ENCODE measurements at regions not wholly inside any gene's neighbourhood (a gene's known extent, or its start where the extent isn't known, plus 50 kb on each side); places are given as distances from the start of the nearest gene placed in this dataset.
"Not testable (repeated sequence)": the region's sequence is repeated elsewhere in the genome, so short reads cannot be mapped to it uniquely, and the experiment has no call there.

DNA sequence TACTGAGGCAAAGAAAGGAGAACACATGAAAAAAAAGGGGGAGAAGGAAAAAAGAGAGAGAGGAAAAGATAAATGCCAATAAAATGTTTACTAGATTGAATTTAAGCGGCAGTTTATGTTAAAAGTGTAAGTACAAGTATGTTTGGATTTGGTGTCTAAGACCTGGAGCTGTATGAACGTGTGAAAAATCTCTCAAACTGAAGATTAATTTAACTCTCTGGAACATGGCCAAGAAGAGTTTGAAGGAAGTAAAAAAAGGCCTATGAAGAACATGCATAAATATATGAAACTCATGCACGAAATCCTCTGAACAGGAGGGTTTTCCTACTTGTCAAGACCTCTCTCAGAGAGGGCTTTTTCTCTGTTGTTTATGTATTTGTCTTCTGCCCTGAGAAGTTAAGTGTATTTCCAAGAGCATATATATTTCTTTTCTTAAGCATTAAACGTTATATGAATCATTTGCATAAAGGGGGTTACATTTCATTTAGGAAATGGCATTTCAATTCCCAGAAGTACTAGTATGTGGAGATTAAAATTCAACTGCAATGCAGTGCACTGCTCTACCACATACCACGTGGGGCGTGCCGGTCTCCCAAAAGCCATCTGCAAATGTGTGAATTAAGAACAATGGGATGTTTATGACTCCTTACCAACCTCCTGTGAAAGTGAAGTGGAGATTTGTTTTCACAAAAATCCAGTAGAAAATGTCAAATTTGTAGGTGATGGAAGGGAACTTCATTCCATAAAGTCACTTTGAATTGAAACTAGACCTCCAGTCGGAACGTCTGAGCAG, 281.1 kb upstream of the TRIB2 start:
- DNase-seq: no peak

DNA sequence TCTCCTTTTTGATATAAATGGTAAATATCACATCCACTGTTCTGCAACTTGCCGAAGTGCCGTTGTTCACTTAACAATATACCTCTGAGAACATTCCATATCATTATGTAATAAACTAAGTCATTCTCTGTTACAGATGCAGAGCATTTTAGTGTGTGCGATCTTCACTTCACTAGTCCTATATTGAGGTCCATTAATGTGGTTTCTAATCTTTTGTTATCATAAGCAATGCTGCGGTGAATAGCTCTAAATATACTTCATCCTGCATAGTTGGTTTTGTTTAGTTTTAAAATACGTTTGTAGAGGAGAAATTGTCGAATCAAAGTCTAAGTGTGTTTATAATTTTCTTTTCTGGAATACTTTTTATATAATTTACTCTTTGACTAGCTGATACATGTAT, 280.3 kb upstream of the TRIB2 start:
- DNase-seq: no peak

DNA sequence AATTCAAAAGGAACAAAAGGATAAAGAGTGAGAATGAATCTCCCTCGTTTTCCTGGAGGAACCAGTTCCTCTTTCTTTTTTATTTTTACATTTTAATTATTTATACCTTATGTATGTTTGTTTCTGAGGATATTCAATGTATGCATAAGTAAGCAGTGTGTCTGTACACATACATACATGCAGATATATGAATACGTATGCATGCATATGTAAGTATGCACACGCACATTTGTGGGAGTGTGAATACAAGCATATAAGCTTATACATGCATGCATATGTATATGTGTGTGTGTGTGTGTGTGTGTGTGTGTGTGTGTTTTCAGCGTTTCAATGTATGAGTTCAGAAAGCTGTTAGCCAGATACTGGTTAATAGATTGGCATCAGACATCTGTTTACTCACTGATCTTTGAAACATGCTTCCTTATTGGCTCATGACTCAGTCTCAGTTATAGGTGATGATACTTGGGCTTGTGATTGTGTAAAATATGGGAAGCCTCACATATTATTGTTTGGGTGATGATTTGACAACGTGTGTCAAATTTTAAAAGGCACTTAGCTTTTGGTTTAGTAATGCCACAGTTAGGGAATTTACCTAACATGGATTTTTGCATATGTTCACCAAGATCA, 279.7 kb upstream of the TRIB2 start:
- DNase-seq: no peak

DNA sequence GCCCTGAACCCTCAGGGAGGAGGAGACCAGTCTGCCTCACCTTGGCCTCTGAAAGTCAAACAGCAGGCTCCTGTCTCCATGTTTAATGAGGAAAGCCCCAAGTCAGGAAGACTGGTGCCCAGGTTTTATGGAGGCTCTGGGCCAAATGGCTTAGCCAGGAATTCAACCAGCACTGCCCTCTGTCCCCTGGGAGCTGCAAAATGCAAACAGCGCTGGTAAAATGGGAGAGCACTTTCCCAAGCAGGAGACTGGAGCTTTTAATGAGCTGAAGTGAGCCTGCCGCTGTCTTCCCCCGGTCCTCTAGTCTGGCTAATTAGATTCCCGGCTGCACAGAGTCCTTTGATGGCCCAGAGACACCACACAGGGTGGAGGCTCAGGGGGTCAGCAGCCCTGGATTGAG, 276.0 kb upstream of the TRIB2 start:
- no peak for DNase-seq

DNA sequence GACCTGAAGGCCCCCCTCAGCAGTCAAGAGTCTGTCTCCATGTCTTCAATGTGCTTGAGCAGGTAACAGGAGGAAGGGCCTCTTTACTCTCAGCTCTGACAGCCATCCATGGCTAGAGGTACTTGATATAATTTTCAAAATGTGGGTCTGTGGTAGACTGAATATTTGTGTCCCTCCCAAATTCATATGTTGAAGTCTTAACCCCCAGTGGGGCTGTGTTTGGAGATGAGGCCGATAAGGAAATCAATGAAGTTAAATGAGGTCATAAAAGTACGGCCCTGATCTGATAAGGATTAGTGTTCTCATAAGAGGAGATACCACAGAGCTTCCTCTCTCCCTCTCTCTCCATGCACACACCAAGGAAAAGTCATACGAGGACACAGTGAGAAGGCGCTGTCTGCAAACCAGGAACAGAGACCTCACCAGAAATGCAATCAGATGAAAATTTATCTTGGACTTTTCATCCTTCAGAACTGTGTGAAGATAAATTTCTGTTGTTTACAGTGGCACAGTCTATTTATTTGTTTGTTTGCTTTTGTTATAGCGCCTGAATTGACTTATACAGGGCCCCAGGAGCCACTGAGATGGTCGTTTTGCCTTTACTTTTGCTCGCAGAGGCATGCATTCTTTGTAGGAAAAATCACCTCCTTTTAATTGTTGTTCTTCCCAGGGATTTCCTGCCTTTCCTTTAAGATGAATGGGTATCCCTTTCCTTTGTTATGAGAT, 274.8 kb upstream of the TRIB2 start:
- DNase-seq: no peak

DNA sequence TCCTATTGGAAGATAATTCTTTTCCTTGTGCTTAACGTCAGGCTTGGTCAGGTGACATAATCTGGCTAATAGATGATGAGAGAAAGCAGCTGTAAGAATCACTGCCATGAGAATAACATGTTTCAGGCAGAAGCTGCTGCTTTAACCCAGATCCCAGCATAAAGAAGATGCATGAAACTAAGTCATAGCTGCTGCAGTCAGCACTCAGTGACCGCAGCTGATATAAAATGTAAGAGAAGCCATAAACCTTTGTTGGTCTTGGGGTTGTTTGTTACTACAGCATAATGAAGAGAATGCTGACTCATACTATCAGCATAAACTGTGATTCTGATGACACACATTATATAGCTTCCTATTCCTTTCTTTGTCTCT, 274.3 kb upstream of the TRIB2 start:
- no peak for DNase-seq

DNA sequence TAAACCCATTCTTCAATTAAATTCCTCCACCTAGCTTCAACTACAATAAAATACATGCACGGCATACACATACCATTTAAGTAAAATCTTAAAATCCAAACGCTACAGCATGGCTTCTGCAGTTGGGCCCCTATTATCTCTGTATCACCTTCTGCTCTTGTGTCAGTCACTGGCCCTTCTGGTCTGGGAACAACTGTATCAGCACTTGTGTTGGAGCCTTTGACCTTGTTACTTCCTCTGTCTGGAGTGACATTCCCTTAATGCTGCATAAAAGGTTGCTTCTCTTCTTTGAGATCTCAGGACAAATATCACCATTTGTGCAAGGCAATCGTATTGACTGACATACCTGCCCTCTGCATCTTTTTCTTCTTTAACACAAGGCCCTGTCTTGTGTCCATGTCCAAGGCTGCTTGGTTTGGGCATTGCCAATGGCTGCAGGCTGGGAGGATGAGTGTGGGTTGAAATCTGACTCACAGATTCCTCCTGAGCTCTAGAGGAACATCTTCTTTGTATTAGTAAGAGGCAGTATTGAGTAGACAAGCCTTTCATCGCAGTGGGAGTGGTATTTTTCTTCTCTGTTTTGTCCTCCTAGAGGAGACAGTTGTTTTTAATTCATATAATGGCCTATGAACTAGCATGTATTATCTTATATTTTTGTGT, 267.8 kb upstream of the TRIB2 start:
- DNase-seq: no peak

DNA sequence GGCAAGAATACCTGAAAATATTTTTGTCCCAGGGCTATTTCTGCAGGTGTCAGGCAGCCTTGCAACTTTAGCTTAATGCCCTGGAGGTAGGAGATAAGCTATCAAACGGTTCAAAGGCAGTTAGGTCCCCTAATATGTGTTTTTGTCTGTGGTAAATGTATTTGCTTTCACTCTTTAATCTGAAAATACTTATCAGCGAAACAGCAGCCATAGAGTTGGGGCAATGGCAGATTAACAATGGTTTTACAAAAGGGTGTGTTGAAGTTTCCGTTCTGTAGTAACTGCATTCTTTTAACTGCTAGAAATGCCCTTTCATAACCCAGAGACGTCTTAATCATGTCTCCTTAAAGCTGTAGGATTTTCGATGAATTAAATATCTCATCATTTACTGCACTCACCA, 265.0 kb upstream of the TRIB2 start:
- DNase-seq: no peak

DNA sequence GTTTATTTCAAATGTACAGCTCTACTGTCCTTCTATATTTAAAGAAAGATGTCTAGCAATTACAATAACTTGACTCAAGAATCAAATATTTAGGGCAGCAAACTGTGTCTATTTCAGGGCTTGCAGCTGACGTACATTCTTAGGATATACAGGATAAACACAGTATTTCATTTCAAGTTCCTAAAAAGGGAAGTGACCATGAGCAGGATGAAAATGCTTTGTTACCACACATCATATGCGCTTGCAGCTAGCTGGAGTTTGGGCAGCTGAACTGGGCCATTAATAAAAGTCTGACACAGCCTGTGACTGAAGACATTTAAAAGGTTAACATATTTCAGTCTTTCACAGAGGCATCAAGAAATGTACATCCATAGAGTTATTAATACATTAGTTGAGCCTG, 264.6 kb upstream of the TRIB2 start:
- DNase-seq: no peak

DNA sequence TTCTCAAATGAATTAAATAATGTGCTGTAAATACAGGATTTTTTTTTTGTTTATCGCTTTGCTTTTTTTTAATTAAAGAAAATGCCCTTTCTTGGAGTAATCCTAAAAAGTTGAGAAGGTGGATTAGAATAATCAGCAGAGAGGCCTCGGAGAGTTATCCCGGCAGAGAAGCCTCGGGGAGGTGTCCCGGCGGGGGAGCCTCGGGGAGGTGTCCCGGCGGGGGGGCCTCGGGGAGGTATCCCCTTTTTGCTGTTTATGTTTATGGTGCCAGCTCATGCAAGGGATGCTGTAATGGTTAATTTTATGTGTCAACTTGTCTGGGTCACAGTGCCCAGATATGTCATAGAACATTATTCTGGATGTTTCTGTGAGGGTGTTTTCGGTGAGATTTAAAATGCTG, 263.0 kb upstream of the TRIB2 start:
- no peak for DNase-seq

DNA sequence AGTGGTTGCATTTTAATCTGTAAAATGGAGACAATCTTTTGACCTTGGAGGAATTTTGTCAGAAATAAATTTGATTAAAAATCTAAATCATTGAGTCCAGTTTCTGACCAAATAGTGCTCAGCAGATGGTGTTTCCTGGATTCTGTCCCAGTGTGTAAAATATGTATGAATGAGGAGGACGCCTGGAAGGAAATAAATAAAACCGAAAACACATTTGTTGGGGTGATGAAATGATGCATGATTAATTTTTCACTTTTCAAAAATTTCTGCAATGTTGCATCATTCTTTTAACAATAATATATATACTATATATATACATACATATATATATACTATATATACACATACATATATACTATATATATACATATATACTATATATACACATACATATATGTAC, 261.1 kb upstream of the TRIB2 start:
- peak in 1 of 2 experiments; percentile 19 for DNase-seq

DNA sequence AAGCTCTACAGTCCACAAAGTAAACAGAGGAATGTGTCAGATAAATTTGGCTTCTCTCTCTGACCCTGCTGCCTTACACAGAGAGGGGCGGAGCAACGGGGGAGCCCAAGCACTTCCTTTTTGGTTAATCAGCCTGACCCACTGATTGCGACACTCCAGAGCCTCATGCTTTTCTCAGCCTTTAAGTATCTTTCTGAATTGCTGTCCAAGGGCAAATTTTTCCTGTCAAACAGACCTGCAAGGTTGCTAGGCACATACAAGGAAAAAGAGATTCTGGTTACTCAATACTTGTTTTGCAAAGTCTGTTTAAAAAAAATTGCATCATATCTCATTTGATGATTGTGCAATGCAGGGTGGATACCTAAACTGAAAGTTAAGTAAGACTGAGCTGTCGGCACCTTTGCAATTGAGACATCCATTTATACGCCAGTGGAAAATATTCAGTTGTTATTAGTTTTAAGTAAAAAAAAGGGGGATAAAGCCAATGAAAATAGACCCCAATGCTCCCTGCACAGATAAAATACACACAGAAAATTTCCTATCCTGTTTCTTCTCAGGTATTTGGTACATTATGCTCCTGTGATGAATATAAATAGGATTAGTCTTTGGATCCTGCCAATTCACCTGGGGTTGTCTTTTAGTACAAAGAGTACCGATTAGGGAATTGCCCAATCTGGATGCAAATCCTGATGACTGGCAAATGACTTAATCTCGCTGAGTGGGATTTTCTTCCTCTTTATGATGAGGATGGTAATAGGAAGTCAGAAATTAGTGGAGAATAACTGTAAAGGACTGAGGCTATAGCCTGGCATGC, 260.2 kb upstream of the TRIB2 start:
- no peak for DNase-seq

DNA sequence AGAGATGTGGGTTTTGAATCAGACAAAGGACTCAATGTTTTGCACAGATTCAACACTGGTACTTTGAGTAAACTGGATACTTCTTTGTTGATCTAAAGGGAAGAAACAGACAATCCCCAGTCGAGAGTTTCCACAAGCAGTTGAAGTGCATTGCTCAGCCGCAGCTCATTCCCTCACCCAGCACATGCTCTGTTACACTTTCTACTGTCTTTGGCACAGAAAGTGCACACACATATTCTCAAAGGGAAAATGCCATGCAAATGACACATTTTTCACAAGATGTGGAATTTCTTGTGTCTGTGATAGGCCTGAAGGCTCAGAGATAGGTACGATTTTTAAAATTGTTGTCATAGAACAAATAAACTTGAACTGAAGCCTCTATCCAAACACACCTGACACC, 258.9 kb upstream of the TRIB2 start:
- no peak for DNase-seq

DNA sequence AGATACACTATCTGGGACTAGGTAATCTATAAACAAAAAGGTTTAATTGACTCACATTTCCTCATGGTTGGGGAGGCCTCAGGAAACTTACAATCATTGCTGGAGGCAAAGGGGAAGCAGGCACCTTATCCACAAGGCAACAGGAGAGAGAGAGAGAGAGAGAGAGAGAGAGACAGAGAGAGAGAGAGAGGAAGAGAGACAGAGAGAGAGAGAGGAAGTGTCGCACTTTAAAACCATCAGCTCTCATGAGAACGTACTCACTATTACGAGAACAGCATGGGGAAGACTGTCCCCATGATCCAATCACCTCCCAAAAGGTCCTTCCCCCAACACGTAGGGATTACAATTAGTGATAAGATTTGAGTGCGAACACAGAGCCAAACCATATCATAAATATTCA, 253.5 kb upstream of the TRIB2 start:
- no peak for DNase-seq

DNA sequence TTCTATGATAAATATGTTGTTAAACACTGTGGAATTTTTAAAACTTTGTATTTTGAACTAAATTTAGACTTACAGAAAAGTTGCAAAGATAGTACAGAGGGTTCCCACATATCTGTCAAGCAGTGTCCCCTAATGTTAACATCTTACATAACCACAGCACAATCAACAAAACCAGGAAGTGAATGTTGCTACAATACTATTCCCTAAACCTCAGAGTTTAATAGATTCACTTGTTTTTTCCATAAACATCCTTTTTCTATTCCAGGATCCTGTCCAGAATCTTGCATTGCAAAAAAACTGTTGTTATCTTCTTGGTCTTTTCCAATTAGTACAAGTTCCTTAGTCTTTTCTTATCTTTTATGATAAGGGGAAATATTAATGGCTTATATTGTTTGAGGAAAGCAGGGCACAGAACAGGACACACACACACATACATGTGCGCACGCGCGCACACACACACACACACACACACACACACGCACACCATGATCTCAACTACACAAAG, 251.1 kb upstream of the TRIB2 start:
- DNase-seq: no peak

DNA sequence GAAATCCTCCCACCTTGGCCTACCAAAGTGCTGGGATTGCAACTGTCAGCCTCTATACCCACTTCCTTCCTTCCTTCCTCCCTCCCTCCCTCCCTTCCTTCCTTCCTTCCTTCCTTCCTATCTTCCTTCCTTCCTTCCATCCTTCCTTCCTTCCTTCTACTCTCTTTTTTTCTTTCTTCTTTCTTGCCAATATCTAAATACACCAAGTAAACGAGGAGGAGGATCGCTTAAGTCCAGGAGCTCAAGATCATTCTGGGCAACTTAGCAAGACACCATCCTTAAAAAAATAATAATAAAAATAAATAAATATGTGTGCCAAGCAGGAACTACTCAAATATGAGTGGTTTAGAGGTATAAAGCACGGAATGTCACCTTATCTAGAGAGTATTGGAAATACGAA, 249.4 kb upstream of the TRIB2 start:
- no peak for DNase-seq

DNA sequence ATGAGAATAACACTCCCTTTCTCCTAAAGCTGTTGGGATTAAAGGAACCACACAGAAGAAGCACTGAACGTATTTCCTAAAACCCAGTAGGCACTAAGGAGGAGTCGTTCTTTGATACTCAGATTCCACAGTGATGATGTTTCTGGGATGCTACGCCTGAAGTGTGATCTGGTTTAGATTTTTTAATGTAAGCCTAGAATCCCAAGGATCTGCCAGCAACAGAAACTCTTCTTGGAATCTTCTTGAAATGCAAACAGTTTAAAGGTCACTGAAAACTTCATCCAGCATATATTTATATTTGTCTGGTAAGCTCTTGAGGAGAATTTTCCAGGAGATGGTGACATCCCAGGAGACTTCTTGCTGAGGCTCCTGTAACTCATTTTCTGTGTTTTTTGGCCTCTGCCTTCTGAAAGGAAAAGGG, 247.6 kb upstream of the TRIB2 start:
- DNase-seq: no peak

DNA sequence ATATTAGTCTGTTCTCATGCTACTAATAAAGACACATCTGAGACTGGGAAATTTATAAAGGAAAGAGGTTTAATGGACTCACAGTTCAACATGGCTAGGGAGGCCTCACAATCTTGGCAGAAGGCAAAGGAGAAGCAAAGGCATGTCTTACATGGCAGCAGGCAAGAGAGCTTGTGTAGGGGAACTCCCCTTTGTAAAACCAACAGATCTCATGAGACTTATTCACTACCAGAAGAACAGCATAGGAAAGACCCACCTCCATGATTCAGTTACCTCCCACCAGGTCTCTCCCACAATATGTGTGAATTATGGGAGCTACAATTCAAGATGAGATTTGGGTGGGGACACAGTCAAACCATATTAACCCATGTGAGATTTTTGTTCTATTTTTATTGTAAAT, 244.5 kb upstream of the TRIB2 start:
- DNase-seq: not testable (repeated sequence)

DNA sequence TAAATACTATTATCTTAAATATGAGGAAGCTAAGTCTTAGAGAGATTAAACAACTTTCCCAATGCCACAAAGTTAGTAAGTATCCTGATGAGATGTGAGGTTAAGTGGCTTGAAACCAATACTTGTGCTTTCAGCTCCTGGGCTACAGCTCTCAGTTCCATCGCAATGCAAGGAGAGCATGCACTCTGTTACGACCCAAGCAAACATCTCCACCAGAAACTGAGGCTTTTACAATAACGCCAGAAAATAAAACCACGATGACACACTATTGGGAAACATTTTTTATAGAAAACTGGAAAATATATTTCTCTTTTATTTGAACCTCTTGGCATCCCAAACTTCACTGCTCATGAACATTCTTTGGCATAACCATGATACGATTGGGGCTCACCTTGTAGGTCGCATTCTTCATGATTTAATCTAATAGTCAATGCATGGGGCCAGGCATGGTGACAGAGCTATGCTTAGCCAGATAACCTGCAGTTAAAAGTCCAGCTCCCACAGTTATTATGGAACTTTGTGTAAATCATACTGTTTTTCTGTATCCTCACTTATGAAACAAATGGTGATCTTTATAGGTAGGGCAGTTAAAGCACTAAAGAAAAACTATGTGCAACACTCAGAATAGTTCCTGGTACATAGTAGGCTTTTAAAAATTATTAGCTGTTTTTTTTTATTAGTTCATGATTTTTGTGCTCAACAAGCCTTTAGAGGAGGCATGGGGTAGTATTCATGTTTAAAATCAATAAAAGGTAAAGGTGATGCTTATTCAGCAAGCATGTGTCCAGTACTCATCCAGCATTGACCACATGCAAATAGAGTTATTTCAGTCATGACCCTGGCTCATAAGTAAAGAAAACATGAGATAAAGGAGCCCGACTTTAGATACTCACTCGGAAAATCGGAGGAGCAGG, 238.3 kb upstream of the TRIB2 start:
- no peak for DNase-seq

DNA sequence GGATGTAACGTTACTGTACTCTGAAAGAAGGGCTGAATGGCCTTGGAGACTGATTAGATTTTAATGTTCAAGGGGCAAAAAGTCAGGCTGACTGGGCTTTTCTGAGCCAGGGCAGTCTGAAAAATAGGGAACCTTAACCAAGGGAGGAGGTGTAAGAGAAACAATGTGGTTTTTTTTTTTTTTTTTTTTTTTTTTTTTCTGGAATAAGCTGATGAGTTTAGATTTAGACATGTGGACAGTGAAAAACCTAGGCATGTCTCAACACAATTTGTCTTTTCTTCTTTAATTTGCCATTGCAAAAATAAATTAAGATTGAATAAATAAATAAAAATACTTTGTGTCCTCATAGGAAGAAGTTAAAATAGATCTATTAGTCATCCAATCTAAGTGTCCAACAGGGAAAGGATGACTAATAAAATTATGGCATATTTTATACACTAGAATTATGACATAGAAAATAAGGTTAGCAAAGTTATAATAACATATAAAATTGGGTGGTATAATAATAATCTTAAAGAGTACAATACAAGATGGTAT, 237.6 kb upstream of the TRIB2 start:
- DNase-seq: no peak

DNA sequence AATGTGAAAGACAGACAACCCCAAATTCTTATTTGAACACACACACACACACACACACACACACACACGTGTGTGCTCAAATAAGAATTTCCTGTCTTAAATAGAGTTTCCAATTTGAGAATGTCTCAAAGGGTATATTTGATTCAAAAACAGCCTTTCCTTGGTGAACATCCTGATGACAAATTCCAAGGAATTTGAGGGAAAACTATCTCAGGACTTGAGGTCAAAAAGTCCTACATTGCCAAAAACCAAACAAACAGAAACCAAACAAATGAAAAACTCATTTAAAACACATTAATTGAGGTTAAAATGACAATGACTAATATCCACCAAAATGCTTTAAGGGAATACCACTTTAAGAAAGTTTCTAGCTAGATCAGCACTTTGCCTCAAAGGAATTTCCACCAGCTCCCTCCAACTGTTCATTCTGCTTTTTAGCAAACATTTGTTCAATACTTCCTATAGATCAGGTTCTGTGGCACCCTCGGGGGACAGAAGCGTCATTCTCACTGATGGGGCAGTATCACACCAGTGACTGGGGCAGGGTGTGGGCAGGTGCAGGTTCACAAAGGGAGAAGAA, 232.1 kb upstream of the TRIB2 start:
- DNase-seq: no peak

Data from NCI-H446 (cell line).